GM21515 (cell line): ENCODE measurements at regions not wholly inside any gene's neighbourhood (a gene's known extent, or its start where the extent isn't known, plus 50 kb on each side); places are given as distances from the start of the nearest gene placed in this dataset.
"Not testable (repeated sequence)": the region's sequence is repeated elsewhere in the genome, so short reads cannot be mapped to it uniquely, and the experiment has no call there.

Source experiments
- ATAC-seq: cut with Tn5 transposase; IDR thresholded peaks from one replicate; pipeline ENCODE4 v1.9.1; 2021; ENCODE audit not compliant: unreplicated experiment

DNA sequence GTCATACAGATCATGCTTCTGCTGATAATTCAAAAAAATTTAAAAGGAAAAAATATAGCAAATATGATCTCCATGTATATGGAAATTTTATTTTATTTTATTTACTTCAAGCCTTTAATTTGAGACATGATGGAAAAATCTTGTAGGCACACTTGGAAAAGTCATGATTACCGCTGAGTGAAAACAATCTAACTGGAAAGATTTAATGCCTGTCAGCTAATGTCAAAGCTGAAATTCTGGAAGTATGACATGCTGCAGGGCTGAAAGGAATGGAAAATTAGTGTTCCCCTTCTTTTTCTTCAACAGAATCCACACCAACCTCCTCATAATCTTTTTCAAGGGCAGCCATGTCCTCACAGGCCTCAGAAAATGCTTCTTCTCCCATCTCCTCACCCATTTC is 58.2 kb downstream of the RPRM start:
- ATAC-seq: no peak

DNA sequence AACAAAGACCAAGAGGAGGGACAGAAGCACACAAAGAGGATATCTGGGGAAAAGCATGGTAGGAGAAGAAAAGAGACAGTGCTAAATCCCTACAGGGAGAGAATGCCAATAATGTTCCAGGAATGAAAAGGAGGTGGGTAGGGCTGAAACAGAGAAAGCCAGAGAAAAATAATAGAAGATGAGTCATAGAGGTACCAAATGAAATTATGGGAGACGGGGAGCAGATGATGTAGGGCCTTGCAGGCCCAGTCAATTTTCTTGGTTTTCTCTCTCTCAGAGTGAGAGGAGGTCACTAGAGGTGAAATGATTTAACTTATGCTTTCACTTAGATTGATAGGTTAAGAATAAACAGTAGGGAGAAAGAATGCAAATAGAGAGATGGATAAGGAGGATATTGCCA is 61.5 kb downstream of the RPRM start:
- no peak for ATAC-seq

DNA sequence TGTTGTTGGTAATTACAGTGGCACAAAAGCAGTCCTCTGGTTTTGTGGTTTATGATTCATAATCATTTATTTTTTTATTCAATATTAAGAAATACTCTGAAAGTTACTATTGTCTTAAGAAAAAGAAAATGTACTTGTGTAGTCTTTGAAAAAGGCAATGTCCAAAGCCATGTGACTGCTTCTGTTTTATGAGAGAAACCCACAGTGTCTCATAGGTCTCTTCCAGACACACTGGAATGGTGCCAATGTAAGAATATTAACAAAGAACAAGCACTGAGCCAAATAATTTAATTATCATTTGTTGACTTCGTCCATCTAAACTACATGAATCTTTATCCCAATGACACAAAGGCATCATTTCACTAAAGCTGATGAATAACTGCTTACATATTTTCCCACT is 62.5 kb downstream of the RPRM start:
- no peak for ATAC-seq

DNA sequence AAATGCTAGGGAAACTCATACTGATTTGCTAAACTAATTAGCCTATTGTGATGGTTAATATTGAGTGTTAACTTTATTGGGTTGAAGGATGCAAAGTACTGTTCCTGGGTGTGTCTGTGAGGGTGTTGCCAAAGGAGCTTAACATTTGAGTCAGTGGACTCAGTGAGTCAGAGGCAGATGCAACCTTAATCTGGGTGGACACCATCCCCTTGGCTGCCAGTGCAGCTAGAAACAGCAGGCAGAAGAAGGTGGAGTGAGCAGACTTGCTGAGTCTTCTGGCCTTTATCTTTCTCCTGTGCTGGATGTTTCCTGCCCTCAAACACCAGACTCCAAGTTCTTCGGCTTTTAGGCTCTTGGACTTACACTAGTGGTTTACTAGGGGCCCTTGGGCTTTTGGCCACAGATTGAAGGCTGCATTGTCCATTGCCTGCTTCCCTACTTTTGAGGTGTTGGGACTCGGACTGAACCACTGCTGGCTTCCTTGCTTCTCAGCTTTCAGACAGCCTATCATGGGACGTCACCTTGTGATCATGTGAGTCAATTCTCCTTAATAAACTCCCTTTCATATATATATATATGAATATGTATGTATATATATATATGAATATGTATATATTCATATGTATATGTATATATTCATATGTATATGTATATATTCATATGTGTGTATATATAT is 69.7 kb downstream of the RPRM start:
- ATAC-seq: no peak

DNA sequence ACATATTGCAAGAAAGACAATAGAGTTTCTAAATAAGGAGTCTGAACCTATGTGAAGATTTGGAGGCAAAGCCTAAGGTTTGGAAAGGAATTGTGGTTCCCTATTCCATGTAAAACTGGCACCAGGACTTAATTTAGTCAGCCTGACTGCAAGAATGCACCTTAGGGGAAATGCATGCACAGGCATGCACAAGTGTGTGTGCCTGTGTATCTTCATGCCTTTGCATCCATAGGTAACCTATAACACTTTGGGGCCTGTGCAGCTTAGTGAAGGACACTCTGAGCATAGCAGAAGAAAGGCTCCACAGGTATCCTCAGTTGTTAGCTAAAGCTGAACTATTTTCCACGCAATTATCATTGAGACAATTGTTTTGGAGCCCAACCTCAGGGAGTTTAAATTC is 73.4 kb downstream of the RPRM start:
- no peak for ATAC-seq

DNA sequence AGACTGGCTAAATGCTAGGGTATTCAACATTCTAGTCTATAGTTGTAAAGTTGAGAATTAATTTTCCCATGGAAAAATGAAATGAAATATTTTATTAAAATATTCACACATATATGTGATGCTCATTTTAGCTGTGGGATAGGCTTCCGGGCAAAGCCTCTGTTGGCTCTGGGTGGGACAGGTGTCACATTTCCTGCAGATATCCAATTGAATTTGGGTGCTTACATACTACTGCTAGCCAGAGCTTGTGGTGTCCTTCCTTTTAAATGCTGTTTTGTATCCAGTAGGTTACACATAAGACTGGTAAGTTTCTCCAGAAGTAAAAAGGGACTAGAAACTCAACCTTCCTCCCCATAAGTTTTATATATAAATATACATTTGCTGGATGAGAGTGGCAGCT is 73.8 kb downstream of the RPRM start:
- no peak for ATAC-seq

DNA sequence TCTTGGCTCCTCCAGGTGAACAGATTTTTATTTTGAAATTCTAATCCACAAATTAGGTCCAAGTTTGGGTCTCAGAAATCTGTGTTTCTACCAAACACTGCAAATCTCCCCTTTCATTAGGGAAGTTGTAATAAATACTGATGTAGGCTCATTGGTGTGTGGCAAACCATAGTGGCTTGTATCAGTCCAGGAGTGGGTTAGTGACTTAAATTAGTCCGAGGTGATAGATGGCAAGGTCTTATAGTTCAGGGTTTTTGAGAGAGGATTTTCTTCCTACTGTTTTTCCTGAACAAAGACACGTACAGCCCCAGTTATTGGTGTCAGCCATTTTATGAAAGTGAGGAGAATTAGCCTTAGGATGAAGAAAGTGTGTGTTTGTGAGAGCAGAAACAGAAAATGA is 74.6 kb downstream of the RPRM start:
- ATAC-seq: no peak

DNA sequence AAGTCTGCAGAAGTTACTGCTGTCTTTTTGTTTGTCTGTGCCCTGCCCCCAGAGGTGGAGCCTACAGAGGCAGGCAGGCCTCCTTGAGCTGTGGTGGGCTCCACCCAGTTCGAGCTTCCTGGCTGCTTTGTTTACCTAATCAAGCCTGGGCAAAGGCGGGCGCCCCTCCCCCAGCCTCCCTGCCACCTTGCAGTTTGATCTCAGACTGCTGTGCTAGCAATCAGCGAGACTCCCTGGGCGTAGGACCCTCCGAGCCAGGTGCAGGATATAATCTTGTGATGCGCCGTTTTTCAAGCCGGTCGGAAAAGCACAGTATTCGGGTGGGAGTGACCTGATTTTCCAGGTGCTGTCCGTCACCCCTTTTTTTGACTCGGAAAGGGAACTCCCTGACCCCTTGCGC is 75.2 kb downstream of the RPRM start:
- not testable (repeated sequence) for ATAC-seq

DNA sequence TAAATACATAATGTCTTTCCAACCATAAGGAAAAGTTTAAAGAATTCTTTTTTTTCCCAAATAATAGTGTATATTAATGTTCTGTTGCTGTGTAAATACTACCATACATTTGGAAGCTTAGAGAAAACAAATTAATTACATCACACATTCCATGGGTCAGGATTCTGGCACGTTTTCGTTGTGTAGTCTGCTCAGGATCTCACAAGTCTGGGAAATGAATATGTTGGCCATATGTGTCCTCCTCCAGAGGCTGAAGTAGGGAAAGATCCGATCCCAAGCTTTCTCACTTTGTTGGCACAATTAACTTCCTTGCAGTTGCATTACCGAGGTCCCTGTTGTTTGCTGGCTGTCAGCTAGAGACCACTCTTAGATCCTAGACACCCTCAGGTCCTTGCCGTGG is 83.9 kb downstream of the RPRM start:
- ATAC-seq: no peak

DNA sequence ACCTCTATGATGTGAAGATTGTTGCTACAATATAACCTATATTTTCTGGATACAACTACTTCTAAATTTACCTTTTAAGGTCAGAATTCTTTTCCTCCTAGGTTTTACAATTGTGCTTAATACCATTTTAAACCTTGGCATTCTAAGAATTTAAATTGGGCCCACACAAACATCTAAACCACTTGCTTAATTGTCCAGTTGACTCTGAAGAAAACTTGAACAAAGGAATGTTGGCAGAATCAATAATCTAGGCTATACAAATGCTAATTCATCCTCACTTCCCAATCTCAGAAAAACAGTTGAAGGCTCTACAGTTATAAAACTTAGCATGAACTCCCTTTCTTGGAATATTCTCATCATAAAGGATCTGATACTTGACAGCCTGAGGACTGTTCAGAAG is 84.3 kb downstream of the RPRM start:
- no peak for ATAC-seq

DNA sequence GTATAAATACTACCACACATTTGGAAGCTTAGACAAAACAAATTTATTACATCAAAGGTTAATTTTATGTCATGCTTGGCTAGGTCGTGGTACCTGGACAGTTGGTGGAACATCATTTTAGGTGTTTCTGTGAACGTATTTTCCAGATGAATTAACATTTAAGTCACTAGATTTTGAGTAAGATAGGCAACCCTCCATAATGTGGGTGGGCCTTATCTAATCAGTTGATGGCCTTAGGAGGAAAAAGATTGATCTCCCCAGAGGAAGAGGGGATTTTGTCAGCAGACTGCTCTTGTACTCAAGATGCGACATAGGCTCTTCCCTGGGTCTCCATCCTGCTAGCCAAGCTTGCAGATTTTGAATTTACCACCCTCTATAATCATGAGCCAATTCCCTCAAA is 85.0 kb downstream of the RPRM start:
- ATAC-seq: no peak

DNA sequence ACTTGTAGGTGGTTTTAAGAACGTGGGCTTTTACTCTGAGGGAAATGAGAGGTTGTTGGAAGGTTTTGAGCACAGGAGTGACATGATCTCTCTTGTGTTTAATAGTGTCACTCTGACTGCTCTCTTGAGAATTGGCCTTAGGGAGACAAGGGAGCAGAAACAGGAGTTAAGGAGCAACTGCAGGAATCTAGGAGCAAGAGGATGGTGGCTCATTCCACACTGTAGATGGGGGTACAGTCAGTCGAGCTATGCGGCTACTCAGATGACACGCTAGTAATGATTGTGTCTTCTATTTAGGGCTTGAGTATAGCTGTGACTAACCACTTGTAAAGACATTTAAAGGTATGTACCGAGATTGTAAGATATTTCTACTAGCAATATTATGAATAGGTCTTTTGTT is 87.4 kb downstream of the RPRM start:
- ATAC-seq: no peak

DNA sequence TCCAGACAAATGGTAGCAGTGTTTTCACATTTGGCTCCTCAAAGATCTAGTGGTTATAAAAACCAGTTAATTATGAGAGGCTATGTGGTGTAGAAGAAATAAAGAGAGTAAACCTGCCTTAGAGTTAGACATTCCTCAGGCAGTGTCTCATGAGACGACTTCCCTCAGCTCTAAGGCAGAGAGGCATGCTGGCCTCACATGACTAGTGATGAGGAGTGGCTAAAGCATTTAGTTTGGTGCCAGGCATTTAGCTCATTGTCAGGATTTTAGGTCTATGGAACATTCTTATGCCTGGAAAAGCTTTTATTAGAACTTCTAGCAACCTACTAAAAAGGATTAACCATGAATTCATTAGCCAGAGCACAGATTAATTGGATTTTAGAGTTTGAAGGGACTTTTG is 90.3 kb downstream of the RPRM start:
- ATAC-seq: no peak

DNA sequence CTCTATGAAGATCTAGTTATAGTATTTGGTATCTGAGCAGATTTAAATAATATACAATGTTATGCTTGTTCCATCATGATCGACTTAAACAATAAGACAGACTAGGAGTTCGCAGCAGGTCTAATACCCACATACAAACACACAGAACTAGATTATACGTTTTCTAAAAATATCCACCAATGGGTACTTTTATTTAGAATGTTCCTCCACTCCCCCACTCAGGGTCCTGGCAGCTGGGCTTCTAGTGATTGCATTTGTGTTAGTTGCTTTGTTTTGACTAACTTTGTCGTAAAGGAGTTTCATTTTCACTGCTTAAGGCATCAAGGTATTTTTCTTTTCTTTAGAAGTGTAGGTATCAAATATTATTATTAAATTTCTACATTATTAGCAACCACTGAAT is 91.4 kb downstream of the RPRM start:
- ATAC-seq: no peak

DNA sequence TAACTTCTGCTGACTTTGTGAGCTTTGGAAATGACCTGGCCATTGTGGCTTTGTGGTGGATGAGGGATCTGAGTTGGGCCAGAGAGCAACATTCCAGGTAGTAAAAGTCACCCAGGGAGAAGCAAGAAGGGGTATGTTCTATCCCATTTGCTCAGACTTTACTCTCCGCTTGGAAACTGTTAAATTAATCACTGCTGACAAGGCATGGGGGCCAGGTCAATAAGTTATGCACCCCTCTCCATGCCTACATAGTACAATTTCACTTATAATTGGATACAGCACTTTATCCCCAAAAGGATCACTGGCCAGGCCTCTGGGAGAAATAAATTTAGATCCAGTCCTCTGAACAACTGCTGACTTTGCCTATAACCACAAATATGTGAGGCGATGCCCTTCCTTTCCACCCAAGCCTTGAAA is 92.1 kb downstream of the RPRM start:
- no peak for ATAC-seq

DNA sequence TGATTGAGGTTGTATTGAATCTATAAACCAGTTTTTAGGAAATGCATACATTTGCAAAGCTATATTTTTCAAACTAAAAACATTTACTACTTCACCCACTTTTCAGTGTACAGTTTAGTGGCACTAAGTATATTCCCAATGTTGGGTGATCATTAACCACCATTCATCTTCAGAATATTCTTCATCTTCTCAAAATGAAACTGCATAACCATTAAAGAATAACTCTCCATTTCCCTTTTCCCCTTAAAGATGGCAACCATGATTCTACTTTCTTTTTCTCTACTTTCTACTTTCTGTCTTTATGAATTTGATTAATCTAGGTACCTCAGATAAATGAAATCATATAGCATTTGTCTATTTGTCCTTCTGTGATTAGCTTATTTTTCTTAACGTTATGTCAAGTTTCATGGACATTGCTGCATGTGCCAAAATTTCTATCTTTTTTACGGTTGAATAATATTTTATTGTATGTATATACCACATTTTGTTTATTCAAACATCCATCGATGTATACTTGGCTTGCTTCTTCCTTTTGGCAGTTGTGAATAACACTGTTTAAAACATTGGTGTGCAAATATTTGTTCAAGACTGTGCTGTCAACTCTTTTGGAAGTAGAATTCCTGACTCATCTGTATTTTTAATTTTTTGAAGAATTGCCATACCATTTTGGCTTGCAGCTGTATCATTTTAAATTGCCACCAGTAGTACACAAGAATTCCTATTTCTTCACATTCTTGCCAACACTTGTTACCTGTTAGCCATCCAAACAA is 104.9 kb downstream of the RPRM start:
- no peak for ATAC-seq

DNA sequence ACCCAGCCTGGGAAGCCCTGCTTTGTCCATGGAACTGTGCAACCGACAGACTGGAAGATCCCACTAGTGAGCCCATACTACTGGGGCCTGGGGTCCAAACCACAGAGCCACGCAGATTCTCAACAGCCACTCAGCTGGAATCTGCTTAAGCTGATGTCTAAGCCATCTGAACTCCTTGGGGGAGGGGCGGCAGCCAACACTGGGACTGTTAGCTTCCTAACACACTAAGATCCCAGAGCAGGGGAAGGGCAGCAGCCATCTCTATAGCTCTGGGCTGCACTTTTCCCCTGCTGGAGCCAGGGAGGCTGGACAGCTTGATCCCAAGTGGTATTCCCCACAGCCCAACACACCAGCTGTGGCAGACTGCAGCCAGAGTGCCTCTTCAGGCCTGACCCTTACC is 118.3 kb downstream of the RPRM start:
- no peak for ATAC-seq

DNA sequence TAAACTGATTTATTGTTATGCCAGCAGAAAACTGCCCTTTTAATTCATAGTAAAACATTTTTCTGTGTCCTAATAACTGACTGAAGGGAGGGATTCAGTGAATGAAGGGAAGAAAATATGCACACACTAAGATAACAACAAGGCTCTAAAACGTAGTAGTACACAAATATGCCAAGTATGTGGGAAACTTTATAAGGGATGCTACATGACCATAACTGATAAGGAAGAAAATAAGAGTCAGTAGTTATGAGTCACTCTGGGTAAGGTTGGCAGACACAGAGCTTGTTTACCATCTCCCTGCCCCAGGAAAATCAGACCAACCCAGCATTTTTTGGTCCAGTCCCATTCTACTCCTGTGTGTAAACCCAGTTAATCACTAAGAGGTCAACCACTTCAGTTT is 124.2 kb downstream of the RPRM start:
- no peak for ATAC-seq

DNA sequence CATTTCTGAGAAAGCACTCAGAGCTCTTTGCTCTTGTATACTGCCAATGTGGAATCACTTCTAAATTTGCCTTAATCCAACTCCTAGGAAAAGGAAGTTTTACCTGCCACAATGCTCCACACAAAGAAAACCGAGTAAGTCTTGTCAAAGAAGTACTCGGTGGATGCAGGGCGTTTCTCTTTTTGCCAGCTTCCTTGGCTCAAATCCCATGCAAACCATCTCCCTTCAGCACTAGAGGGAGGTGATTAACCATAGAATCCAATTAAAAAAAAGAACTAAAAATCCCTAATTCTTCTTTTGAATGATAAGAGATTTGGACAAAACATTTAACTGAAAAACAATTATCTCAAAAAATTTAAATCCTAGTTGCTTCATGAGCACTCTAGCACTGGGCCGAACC is 129.0 kb downstream of the RPRM start:
- ATAC-seq: no peak

DNA sequence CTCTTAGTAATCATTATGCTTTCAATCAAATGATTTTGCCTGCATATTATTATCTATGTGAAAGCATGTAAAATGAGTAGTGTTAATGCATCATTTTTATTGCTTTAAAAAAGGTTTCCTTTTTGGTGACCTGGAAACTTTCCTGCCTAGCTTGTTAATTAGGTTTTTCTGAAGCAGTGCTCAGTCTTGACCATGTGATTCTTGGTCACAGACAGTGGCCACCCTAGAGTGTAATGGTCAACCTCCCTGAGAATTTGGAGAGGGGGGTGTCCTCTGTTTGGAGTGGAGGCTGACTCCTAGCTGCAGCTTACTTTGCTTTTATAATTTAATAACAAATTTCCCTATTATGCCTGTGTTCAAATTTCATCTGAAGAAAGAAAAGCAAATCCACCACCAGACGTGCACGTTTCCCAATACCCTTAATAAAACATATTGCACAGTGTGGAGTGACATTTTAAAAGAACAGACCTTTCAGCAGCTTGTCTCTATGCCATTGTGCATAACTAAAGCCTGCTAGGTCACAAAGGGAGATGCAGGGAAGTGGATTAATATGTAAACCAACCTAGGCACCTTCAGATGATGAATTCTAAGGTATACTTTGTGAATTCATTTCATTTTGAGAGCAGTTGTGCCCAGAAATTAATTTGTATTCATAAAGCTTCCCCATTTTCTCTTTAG is 130.6 kb downstream of the RPRM start:
- no peak for ATAC-seq

DNA sequence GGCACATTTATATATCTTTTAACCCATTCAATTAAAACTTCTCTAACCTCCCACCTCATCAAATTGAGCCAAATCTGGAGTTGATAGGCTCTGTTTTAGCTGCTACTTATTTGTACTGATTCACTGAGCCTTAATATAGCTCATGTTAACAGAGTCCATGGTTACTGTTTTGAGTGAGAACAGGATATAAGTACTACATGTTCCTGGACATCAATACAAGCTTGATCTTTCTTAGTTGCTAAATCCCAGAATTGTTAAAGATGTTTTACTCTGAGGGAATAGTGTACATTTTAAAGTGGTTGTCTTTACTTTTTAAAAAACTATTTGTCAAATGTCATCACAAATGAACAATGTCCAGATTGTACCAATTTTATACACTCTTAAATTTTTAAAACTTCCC is 157.7 kb downstream of the RPRM start:
- ATAC-seq: no peak

DNA sequence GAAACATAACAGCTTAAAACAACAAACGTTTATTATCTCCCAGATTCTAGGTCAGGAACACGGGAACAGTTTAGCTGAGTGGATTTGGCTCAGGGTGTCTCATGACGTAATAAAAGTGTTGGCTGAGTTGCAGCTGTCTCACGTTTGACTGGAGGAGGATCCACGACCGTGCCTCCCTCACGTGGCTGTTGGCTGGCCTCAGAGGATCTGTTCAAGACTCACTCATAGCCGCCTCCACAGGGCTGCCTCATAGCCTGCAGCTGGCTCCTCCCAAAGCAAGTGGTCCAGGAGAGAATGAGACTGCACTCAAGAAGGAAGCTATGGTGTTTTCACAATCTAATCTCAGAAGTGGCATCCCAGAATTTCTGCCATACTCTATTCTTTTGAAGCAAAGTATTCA is 167.1 kb downstream of the RPRM start:
- no peak for ATAC-seq
